ENCODE measurements at regions not wholly inside any gene's neighbourhood (a gene's known extent, or its start where the extent isn't known, plus 50 kb on each side); places are given as distances from the start of the nearest gene placed in this dataset.
"Not testable (repeated sequence)": the region's sequence is repeated elsewhere in the genome, so short reads cannot be mapped to it uniquely, and the experiment has no call there.

GRCh38 chr2:234873828-234874173, 78.0 kb upstream of the SH3BP4 start:
- H3K4me3 ChIP-seq (ENCODE audit: low read depth in 1 of 2, low read length in 2 of 2) = no peak overlapping the region
- H3K9me3 ChIP-seq (ENCODE audit: low read length) = no peaks in the 10 kb centered on the region
- no peak overlapping the region for H3K27ac ChIP-seq (ENCODE audit: low read depth, low read length)
- no peaks in the 10 kb centered on the region for H3K27me3 ChIP-seq (ENCODE audit: control insufficient read depth in 1 of 2, insufficient read depth in 2 of 2, low read length in 2 of 2)
- no peaks in the 10 kb centered on the region for H3K36me3 ChIP-seq (ENCODE audit: insufficient read depth, low read length)
- no peaks in the 10 kb centered on the region for H3K4me1 ChIP-seq (ENCODE audit: insufficient read depth, low read length)
- no peak overlapping the region for H3K9ac ChIP-seq (ENCODE audit: low read length)

- no peaks in the 10 kb centered on the region for H3K9me3 ChIP-seq (ENCODE audit: low read length)
- no peaks in the 10 kb centered on the region for H3K4me1 ChIP-seq (ENCODE audit: insufficient read depth, low read length)
- H3K27ac ChIP-seq (ENCODE audit: low read depth, low read length) = peak overlapping the region; percentile 44
- H3K4me3 ChIP-seq (ENCODE audit: low read depth in 1 of 2, low read length in 2 of 2) = no peak overlapping the region
- H3K27me3 ChIP-seq (ENCODE audit: control insufficient read depth in 1 of 2, insufficient read depth in 2 of 2, low read length in 2 of 2) = no peaks in the 10 kb centered on the region
- no peaks in the 10 kb centered on the region for H3K36me3 ChIP-seq (ENCODE audit: insufficient read depth, low read length)
- no peak overlapping the region for H3K9ac ChIP-seq (ENCODE audit: low read length)
These were observed 78.6 kb upstream of the SH3BP4 start for GRCh38 chr2:234873103-234873827.

- Histone ChIP-seq H3K27me3 (ENCODE audit: control insufficient read depth in 1 of 2, insufficient read depth in 2 of 2, low read length in 2 of 2) (no peaks in the 10 kb centered on the region), H3K27ac (ENCODE audit: low read depth, low read length) (no peak overlapping the region), H3K4me3 (ENCODE audit: low read depth in 1 of 2, low read length in 2 of 2) (no peak overlapping the region), H3K4me1 (ENCODE audit: insufficient read depth, low read length) (no peaks in the 10 kb centered on the region), H3K9ac (ENCODE audit: low read length) (no peak overlapping the region), H3K36me3 (ENCODE audit: insufficient read depth, low read length) (no peaks in the 10 kb centered on the region), H3K9me3 (ENCODE audit: low read length) (no peaks in the 10 kb centered on the region)
These were observed 81.8 kb upstream of the SH3BP4 start for GRCh38 chr2:234869969-234870368.

GRCh38 chr2:234869164-234869563, 82.7 kb upstream of the SH3BP4 start:
- Histone ChIP-seq H3K27ac (ENCODE audit: low read depth, low read length) (no peak overlapping the region), H3K9ac (ENCODE audit: low read length) (no peak overlapping the region), H3K9me3 (ENCODE audit: low read length) (no peaks in the 10 kb centered on the region), H3K36me3 (ENCODE audit: insufficient read depth, low read length) (no peaks in the 10 kb centered on the region), H3K4me3 (ENCODE audit: low read depth in 1 of 2, low read length in 2 of 2) (no peak overlapping the region), H3K4me1 (ENCODE audit: insufficient read depth, low read length) (no peaks in the 10 kb centered on the region), H3K27me3 (ENCODE audit: control insufficient read depth in 1 of 2, insufficient read depth in 2 of 2, low read length in 2 of 2) (no peaks in the 10 kb centered on the region)

DNA sequence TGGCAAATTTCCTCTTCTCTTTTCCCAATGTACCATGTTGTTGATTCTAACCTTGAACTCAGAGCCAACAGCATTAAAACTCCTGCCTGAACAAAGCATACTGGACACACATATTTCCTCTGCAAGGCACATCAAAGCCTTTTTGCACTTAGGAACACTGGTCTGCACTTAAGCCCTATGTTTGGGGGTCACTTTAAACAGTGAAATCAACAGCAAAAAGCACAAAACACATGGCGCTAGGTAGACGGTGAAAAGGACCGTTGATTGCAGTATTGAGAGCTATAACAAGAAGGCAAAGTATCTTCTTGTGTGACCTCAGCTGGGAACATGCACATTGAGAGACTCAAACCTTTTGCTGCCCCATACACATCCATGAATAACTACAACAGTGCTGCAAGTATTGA, 83.9 kb upstream of the SH3BP4 start:
- Histone ChIP-seq H3K9ac (ENCODE audit: low read length) (no peak overlapping the region), H3K27me3 (ENCODE audit: control insufficient read depth in 1 of 2, insufficient read depth in 2 of 2, low read length in 2 of 2) (no peaks in the 10 kb centered on the region), H3K4me3 (ENCODE audit: low read depth in 1 of 2, low read length in 2 of 2) (no peak overlapping the region), H3K4me1 (ENCODE audit: insufficient read depth, low read length) (no peaks in the 10 kb centered on the region), H3K27ac (ENCODE audit: low read depth, low read length) (no peak overlapping the region), H3K9me3 (ENCODE audit: low read length) (no peaks in the 10 kb centered on the region), H3K36me3 (ENCODE audit: insufficient read depth, low read length) (no peaks in the 10 kb centered on the region)

DNA sequence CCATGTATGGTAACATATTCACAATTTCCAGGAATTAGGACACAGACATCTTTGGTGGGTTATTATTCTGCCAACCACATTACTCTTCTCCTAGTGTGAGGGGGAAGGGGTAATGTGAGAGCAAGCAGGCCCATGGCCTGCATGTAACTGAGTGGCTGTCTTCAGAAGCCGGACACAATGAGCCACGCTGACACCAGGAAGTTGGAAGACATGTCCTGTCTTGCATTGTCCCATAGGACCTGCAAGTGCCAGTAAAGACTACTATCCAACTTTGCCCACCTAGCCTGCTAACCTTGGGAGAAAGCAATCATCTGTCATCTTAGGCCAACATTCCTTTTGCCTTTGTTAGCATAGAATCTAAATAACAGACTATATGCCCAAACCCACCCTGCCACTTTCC, 86.2 kb upstream of the SH3BP4 start:
- Histone ChIP-seq H3K4me3 (ENCODE audit: low read depth in 1 of 2, low read length in 2 of 2) (no peak overlapping the region), H3K9me3 (ENCODE audit: low read length) (no peaks in the 10 kb centered on the region), H3K36me3 (ENCODE audit: insufficient read depth, low read length) (no peaks in the 10 kb centered on the region), H3K9ac (ENCODE audit: low read length) (no peak overlapping the region), H3K27ac (ENCODE audit: low read depth, low read length) (no peak overlapping the region), H3K4me1 (ENCODE audit: insufficient read depth, low read length) (no peaks in the 10 kb centered on the region), H3K27me3 (ENCODE audit: control insufficient read depth in 1 of 2, insufficient read depth in 2 of 2, low read length in 2 of 2) (no peaks in the 10 kb centered on the region)

DNA sequence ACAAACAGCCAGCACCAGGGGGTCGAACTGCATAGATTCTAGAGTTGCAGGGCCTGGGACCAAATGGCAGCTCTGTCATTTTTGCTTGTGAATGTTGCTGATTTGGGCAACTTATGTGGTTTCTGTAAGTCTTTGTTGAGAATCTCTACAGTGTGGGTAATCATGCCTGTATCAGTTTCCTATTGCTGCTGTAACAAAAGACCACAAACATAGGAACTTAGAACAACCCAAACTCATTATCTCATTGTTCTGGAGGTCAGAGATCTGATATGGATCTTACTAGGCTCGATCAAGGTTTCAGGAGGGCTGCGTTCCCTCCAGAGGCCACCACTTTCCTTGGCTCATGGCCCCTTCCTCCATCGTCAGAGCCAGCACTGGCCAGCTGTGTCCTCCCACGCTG, 86.8 kb upstream of the SH3BP4 start:
- no peak overlapping the region for H3K9ac ChIP-seq (ENCODE audit: low read length)
- no peaks in the 10 kb centered on the region for H3K36me3 ChIP-seq (ENCODE audit: insufficient read depth, low read length)
- no peaks in the 10 kb centered on the region for H3K4me1 ChIP-seq (ENCODE audit: insufficient read depth, low read length)
- H3K27me3 ChIP-seq (ENCODE audit: control insufficient read depth in 1 of 2, insufficient read depth in 2 of 2, low read length in 2 of 2) = no peaks in the 10 kb centered on the region
- H3K9me3 ChIP-seq (ENCODE audit: low read length) = no peaks in the 10 kb centered on the region
- no peak overlapping the region for H3K4me3 ChIP-seq (ENCODE audit: low read depth in 1 of 2, low read length in 2 of 2)
- no peak overlapping the region for H3K27ac ChIP-seq (ENCODE audit: low read depth, low read length)

DNA sequence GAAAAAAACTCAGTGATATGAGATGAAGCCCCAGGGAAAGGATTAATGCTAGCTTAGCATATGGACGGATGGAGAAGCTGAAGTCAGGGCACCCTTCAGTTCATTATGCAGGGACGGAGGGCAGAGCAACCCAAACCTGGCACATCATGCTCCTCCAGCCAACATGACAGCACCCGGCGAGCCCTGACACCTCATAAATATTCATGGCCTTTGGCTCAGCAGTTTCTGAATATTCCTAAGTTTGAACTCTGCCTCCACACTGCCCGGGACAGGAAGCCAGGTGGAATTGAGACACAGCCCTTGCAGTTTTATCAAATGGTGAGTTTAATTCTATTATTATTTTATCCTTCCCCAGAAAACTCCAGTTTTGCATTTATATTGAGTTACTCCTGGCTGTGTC, 87.3 kb upstream of the SH3BP4 start:
- no peak overlapping the region for H3K27ac ChIP-seq (ENCODE audit: low read depth, low read length)
- H3K27me3 ChIP-seq (ENCODE audit: control insufficient read depth in 1 of 2, insufficient read depth in 2 of 2, low read length in 2 of 2) = no peaks in the 10 kb centered on the region
- no peaks in the 10 kb centered on the region for H3K4me1 ChIP-seq (ENCODE audit: insufficient read depth, low read length)
- H3K4me3 ChIP-seq (ENCODE audit: low read depth in 1 of 2, low read length in 2 of 2) = no peak overlapping the region
- H3K36me3 ChIP-seq (ENCODE audit: insufficient read depth, low read length) = no peaks in the 10 kb centered on the region
- H3K9me3 ChIP-seq (ENCODE audit: low read length) = no peaks in the 10 kb centered on the region
- H3K9ac ChIP-seq (ENCODE audit: low read length) = no peak overlapping the region

GRCh38 chr2:234863043-234863934, 88.5 kb upstream of the SH3BP4 start:
- Histone ChIP-seq H3K4me3 (ENCODE audit: low read depth in 1 of 2, low read length in 2 of 2) (no peak overlapping the region), H3K27ac (ENCODE audit: low read depth, low read length) (no peak overlapping the region), H3K9me3 (ENCODE audit: low read length) (no peaks in the 10 kb centered on the region), H3K36me3 (ENCODE audit: insufficient read depth, low read length) (no peaks in the 10 kb centered on the region), H3K9ac (ENCODE audit: low read length) (no peak overlapping the region), H3K4me1 (ENCODE audit: insufficient read depth, low read length) (no peaks in the 10 kb centered on the region), H3K27me3 (ENCODE audit: control insufficient read depth in 1 of 2, insufficient read depth in 2 of 2, low read length in 2 of 2) (no peaks in the 10 kb centered on the region)

- Histone ChIP-seq H3K9me3 (ENCODE audit: low read length) (no peaks in the 10 kb centered on the region), H3K4me1 (ENCODE audit: insufficient read depth, low read length) (no peaks in the 10 kb centered on the region), H3K27ac (ENCODE audit: low read depth, low read length) (no peak overlapping the region), H3K36me3 (ENCODE audit: insufficient read depth, low read length) (no peaks in the 10 kb centered on the region), H3K4me3 (ENCODE audit: low read depth in 1 of 2, low read length in 2 of 2) (no peak overlapping the region), H3K27me3 (ENCODE audit: control insufficient read depth in 1 of 2, insufficient read depth in 2 of 2, low read length in 2 of 2) (no peaks in the 10 kb centered on the region), H3K9ac (ENCODE audit: low read length) (no peak overlapping the region)
These were observed 89.7 kb upstream of the SH3BP4 start for GRCh38 chr2:234861841-234862735.

- H3K27me3 ChIP-seq (ENCODE audit: control insufficient read depth in 1 of 2, insufficient read depth in 2 of 2, low read length in 2 of 2) = not testable (repeated sequence)
These were observed 92.4 kb upstream of the SH3BP4 start for GRCh38 chr2:234859330-234859872.

More at GRCh38 chr2:234859330-234859872, 92.4 kb upstream of the SH3BP4 start:
- H3K9ac ChIP-seq (ENCODE audit: low read length); H3K4me1 ChIP-seq (ENCODE audit: insufficient read depth, low read length); H3K9me3 ChIP-seq (ENCODE audit: low read length); H3K4me3 ChIP-seq (ENCODE audit: low read depth in 1 of 2, low read length in 2 of 2); H3K36me3 ChIP-seq (ENCODE audit: insufficient read depth, low read length); H3K27ac ChIP-seq (ENCODE audit: low read depth, low read length): not testable (repeated sequence)
